ENCODE measurements at regions not wholly inside any gene's neighbourhood (a gene's known extent, or its start where the extent isn't known, plus 50 kb on each side); places are given as distances from the start of the nearest gene placed in this dataset.

DNA sequence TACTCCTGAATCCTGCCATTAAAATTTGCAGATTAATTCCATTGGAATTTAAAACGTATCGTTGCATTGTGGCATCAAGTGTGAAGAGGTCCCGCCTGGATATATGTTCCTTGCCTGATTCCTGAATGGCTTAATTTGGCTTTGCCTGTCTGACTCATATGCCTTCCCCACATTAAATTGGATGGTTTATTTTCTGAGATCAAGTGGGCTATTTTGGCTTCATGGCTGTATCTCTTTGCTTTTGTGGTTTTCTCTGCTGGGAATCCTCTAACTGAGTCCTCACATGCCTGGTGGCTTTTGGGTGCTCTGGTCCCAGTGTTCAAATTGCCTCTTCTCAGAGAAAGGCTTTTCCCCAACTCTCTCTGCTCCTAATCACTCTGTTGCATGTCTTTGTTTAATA is 127.9 kb upstream of the DYRK2 start:
- Histone ChIP-seq H4K20me1 (ENCODE audit: control insufficient read depth, extremely low read depth, insufficient read depth, low read length) (no peaks in the 10 kb centered on the region), H3K36me3 (ENCODE audit: control insufficient read depth in 2 of 2, extremely low read depth in 1 of 2, insufficient read depth in 2 of 2, low read length in 2 of 2) (no peaks in the 10 kb centered on the region), H3K4me1 (ENCODE audit: control insufficient read depth, extremely low read depth, insufficient read depth, low read length) (peaks cover 9% of the 10 kb centered on the region), H3K27me3 (ENCODE audit: control insufficient read depth, extremely low read depth, insufficient read depth, low read length) (no peaks in the 10 kb centered on the region), H2AFZ (ENCODE audit: control insufficient read depth, low read length) (no peak overlapping the region), H3K4me2 (ENCODE audit: control insufficient read depth, extremely low read depth, insufficient read depth, low read depth, low read length) (no peak overlapping the region), H3K9ac (ENCODE audit: control insufficient read depth, extremely low read depth, insufficient read depth, low read length) (no peak overlapping the region), H3K79me2 (ENCODE audit: control insufficient read depth, insufficient read depth, low read length) (no peaks in the 10 kb centered on the region), H3K4me3 (ENCODE audit: control insufficient read depth in 2 of 3, extremely low read depth in 1 of 3, insufficient read depth in 2 of 3, low read depth in 1 of 3, low read length in 3 of 3) (no peak overlapping the region), H3K9me1 (ENCODE audit: control insufficient read depth, extremely low read depth, insufficient read depth, low read length) (no peaks in the 10 kb centered on the region), H3K27ac (ENCODE audit: control insufficient read depth, insufficient read depth, low read length) (no peak overlapping the region), H3K9me3 (ENCODE audit: control insufficient read depth, low read depth, low read length) (no peaks in the 10 kb centered on the region)
- DNase-seq (ENCODE audit: low read depth, low spot score) (no peak), FAIRE-seq (no peak)
- TF ChIP-seq CTCF (optimal IDR thresholded peaks at IDR 0.05 in 1 of 3, IDR thresholded peaks at IDR 0.05 in 1 of 3, conservative IDR thresholded peaks at IDR 0.05 in 1 of 3; ENCODE audit: extremely low read depth in 1 of 3, insufficient read depth in 2 of 3, low read length in 3 of 3) (no peak), EZH2 (IDR thresholded peaks at IDR 0.05; ENCODE audit: low read length) (no peak)
- dilution Hi-C loops (cut with MboI; ENCODE audit: extremely low pct_ligation_motif_present, low sequenced_read_pairs): no loop called here

- no peaks in the 10 kb centered on the region for H3K27me3 ChIP-seq (ENCODE audit: control insufficient read depth, extremely low read depth, insufficient read depth, low read length)
- no peak overlapping the region for H3K4me3 ChIP-seq (ENCODE audit: control insufficient read depth in 2 of 3, extremely low read depth in 1 of 3, insufficient read depth in 2 of 3, low read depth in 1 of 3, low read length in 3 of 3)
- dilution Hi-C loops (cut with MboI; ENCODE audit: extremely low pct_ligation_motif_present, low sequenced_read_pairs): no loop called here
- FAIRE-seq: no peak
- no peak overlapping the region for H2AFZ ChIP-seq (ENCODE audit: control insufficient read depth, low read length)
- H4K20me1 ChIP-seq (ENCODE audit: control insufficient read depth, extremely low read depth, insufficient read depth, low read length): no peaks in the 10 kb centered on the region
- TF ChIP-seq CTCF (optimal IDR thresholded peaks at IDR 0.05 in 1 of 3, IDR thresholded peaks at IDR 0.05 in 1 of 3, conservative IDR thresholded peaks at IDR 0.05 in 1 of 3; ENCODE audit: extremely low read depth in 1 of 3, insufficient read depth in 2 of 3, low read length in 3 of 3): no peak
- TF ChIP-seq EZH2 (IDR thresholded peaks at IDR 0.05; ENCODE audit: low read length): no peak
- no peaks in the 10 kb centered on the region for H3K36me3 ChIP-seq (ENCODE audit: control insufficient read depth in 2 of 2, extremely low read depth in 1 of 2, insufficient read depth in 2 of 2, low read length in 2 of 2)
- no peaks in the 10 kb centered on the region for H3K79me2 ChIP-seq (ENCODE audit: control insufficient read depth, insufficient read depth, low read length)
- H3K9me3 ChIP-seq (ENCODE audit: control insufficient read depth, low read depth, low read length): no peaks in the 10 kb centered on the region
- no peak overlapping the region for H3K27ac ChIP-seq (ENCODE audit: control insufficient read depth, insufficient read depth, low read length)
- no peak for DNase-seq (ENCODE audit: low read depth, low spot score)
- H3K4me2 ChIP-seq (ENCODE audit: control insufficient read depth, extremely low read depth, insufficient read depth, low read depth, low read length): no peak overlapping the region
- peaks cover 5% of the 10 kb centered on the region for H3K4me1 ChIP-seq (ENCODE audit: control insufficient read depth, extremely low read depth, insufficient read depth, low read length)
- H3K9me1 ChIP-seq (ENCODE audit: control insufficient read depth, extremely low read depth, insufficient read depth, low read length): no peaks in the 10 kb centered on the region
- no peak overlapping the region for H3K9ac ChIP-seq (ENCODE audit: control insufficient read depth, extremely low read depth, insufficient read depth, low read length)
Measured at GRCh38 chr12:67522222-67522621, 126.3 kb upstream of the DYRK2 start.

Measured in keratinocyte (primary cell).